ENCODE measurements at regions not wholly inside any gene's neighbourhood (a gene's known extent, or its start where the extent isn't known, plus 50 kb on each side); places are given as distances from the start of the nearest gene placed in this dataset.

- TF ChIP-seq, protein P1, sequence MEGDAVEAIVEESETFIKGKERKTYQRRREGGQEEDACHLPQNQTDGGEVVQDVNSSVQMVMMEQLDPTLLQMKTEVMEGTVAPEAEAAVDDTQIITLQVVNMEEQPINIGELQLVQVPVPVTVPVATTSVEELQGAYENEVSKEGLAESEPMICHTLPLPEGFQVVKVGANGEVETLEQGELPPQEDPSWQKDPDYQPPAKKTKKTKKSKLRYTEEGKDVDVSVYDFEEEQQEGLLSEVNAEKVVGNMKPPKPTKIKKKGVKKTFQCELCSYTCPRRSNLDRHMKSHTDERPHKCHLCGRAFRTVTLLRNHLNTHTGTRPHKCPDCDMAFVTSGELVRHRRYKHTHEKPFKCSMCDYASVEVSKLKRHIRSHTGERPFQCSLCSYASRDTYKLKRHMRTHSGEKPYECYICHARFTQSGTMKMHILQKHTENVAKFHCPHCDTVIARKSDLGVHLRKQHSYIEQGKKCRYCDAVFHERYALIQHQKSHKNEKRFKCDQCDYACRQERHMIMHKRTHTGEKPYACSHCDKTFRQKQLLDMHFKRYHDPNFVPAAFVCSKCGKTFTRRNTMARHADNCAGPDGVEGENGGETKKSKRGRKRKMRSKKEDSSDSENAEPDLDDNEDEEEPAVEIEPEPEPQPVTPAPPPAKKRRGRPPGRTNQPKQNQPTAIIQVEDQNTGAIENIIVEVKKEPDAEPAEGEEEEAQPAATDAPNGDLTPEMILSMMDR (IDR thresholded peaks at IDR 0.05; ENCODE audit: insufficient read depth, low read length): no peak
- no peak for TF ChIP-seq POLR2AphosphoS5 (IDR thresholded peaks at IDR 0.05; ENCODE audit: low read depth)
- no peak for TF ChIP-seq SPI1 (IDR thresholded peaks at IDR 0.05; ENCODE audit: borderline replicate concordance, low read depth)
Measured at GRCh38 chr12:38153737-38154061, 162.9 kb upstream of the ALG10B start.

Measured in HL-60 (cell line).